Breast epithelium (tissue), 3 donors: ENCODE measurements at regions not wholly inside any gene's neighbourhood (a gene's known extent, or its start where the extent isn't known, plus 50 kb on each side); places are given as distances from the start of the nearest gene placed in this dataset.

ENCODE experiments used
- CTCF ChIP-seq, 3 donors: fragments of 450-650 bp; IDR thresholded peaks; one replicate each; pipeline ENCODE4 v1.5.1; 2016 to 2017; ENCODE audit warnings: antibody characterized with exemption in 3 of 3, mild to moderate bottlenecking in 3 of 3, moderate library complexity in 3 of 3
- POLR2A ChIP-seq: fragments of 450-650 bp; IDR thresholded peaks from one replicate; pipeline ENCODE4 v1.6.1; 2016; ENCODE audit warnings: antibody characterized with exemption, mild to moderate bottlenecking, moderate library complexity

GRCh38 chr1:58992643-58993042 is 208.8 kb upstream of the JUN start:
- TF ChIP-seq POLR2A (no peak), CTCF (IDR thresholded peaks at IDR 0.05) (no peak)
